ENCODE measurements at regions not wholly inside any gene's neighbourhood (a gene's known extent, or its start where the extent isn't known, plus 50 kb on each side); places are given as distances from the start of the nearest gene placed in this dataset.

DNA sequence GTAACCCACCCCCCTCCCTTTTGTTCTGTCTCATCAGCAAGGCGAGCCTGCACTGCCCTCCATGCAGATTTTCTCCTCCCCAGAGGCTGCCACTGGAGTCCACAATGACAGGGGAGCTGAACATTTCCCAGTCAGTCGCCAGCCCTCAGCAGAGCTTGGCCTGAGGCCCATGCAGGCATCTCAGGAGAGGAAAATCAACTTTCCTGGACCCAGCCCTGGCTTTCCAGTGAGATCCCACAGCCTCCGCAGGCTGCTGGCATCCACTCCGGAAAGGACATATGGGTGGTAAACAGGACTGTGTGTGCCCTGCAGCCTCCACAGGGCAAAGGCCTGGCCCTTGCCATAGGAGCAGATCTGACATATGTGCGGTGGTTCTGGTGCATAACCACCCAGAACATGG lies 253.8 kb downstream of the TNS1 start:
- CTCF ChIA-PET: no interaction called here
- no peak overlapping the region for H3K4me3 ChIP-seq (ENCODE audit: control insufficient read depth in 1 of 2, extremely low read depth in 1 of 2, low read length in 1 of 2)
- no peaks in the 10 kb centered on the region for H3K9me3 ChIP-seq
- Mint-ChIP-seq H3K4me3 (no peak overlapping the region), H3K27ac (no peak overlapping the region), H3K4me1 (peaks cover 0 to 7% (median 0%) of the 10 kb centered on the region in 3 donors), H3K27me3 (peaks cover 2 to 5% of the 10 kb centered on the region in 2 donors), H3K9me3 (no peaks in the 10 kb centered on the region), H3K36me3 (no peaks in the 10 kb centered on the region)
- peaks cover 0 to 5% of the 10 kb centered on the region in 2 experiments for H3K27me3 ChIP-seq (replicated peaks in 1 of 2; ENCODE audit: control insufficient read depth in 2 of 2, extremely low read depth in 1 of 2, insufficient read depth in 2 of 2, low read length in 1 of 2)
- POLR2A ChIA-PET: no interaction called here
- no peak for DNase-seq
- WGBS (ENCODE audit: insufficient coverage): 69% methylated on average over 4 of the region's 5 CpGs
- no peaks in the 10 kb centered on the region for H3K36me3 ChIP-seq (ENCODE audit: control insufficient read depth in 2 of 2, extremely low read depth in 1 of 2, insufficient read depth in 1 of 2, low read length in 1 of 2)
- no peak for ATAC-seq (replicated peaks in 1 of 4)
- H3K27ac ChIP-seq (ENCODE audit: low read length): no peak overlapping the region
- no peaks in the 10 kb centered on the region for H3K4me1 ChIP-seq (ENCODE audit: control insufficient read depth in 1 of 2, extremely low read depth in 1 of 2, insufficient read depth in 2 of 2, low read length in 2 of 2)

DNA sequence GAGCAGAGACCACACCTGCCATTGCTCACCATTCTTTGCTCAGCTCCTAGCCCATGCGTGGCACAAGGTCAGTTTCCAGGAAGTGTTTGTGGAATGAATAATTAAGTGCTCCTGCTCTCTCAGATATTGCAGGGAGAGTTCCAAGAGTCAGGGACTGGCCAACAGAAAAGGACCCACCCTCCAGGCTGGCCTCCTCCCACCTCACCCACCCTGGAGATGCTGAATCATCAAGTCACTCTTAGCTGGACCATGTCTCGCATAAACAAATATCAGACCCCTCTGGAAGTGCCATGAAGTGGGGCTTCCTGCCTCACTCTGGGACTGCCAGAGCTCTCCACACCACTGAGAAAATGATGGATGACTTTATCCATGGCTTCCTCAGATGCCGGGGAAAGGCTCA lies 256.0 kb downstream of the TNS1 start:
- Mint-ChIP-seq H3K27ac (no peak overlapping the region), H3K27me3 (peaks cover 0 to 5% of the 10 kb centered on the region in 2 donors), H3K9me3 (no peaks in the 10 kb centered on the region), H3K4me3 (no peak overlapping the region), H3K4me1 (peaks cover 0 to 2% (median 0%) of the 10 kb centered on the region in 3 donors), H3K36me3 (no peaks in the 10 kb centered on the region)
- DNase-seq (no peak), ATAC-seq (replicated peaks in 1 of 4) (no peak)
- Histone ChIP-seq H3K9me3 (no peaks in the 10 kb centered on the region), H3K4me1 (ENCODE audit: control insufficient read depth in 1 of 2, extremely low read depth in 1 of 2, insufficient read depth in 2 of 2, low read length in 2 of 2) (no peaks in the 10 kb centered on the region), H3K27me3 (replicated peaks in 1 of 2; ENCODE audit: control insufficient read depth in 2 of 2, extremely low read depth in 1 of 2, insufficient read depth in 2 of 2, low read length in 1 of 2) (no peaks in the 10 kb centered on the region), H3K27ac (ENCODE audit: low read length) (no peak overlapping the region), H3K36me3 (ENCODE audit: control insufficient read depth in 2 of 2, extremely low read depth in 1 of 2, insufficient read depth in 1 of 2, low read length in 1 of 2) (no peaks in the 10 kb centered on the region), H3K4me3 (ENCODE audit: control insufficient read depth in 1 of 2, extremely low read depth in 1 of 2, low read length in 1 of 2) (no peak overlapping the region)
- CTCF ChIA-PET: interaction anchor here in 1 of 2 donors (0.6 to 0.7 kb wide), 2 partner anchors 934 to 1028 kb away, joined by 3 to 5 read pairs; no protein-coding TSS in a partner anchor
- POLR2A ChIA-PET: no interaction called here
- WGBS (ENCODE audit: insufficient coverage): 75% methylated on average over 1 of the region's 3 CpGs

DNA sequence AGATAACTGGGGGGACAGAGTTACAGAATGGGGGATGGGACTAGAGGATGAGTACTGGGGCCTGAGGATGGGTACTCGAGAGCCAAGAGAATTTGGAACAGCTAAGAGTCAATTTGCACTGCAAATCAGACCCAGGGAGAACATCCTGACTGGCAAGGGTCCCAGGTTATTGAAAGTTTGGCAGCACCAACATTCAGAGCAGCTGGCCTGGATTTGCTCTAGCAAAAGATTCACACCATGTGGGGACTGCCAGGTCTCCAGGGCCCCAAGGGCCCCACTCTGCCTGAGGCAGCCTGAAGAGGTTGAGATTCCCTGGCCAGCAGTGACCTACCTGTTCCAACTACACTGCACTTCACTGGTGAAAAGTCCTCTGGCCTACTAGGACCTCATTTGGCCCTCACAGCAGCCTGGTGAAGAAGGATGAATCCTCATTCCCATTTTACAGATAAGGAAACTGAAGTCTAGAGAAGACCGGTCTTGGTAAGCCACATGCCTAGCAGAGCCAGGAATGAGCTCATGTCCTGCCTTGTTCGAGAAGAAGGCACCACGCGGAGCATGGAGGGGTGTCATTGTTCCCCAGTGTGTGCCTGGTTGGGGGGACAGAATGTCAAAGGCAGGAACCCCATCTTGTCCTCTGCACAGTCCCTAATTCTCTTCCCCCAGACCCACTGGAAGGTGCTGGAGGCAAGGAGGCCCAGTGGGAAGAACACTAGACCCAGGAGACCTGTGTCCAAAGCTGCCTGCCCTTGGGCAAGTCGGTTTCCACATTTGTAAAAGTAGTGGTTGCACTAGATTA lies 258.6 kb downstream of the TNS1 start:
- no peaks in the 10 kb centered on the region for H3K4me1 ChIP-seq (ENCODE audit: control insufficient read depth in 1 of 2, extremely low read depth in 1 of 2, insufficient read depth in 2 of 2, low read length in 2 of 2)
- ChIA-PET POLR2A (no interaction called here), CTCF (no interaction called here)
- H3K27me3 ChIP-seq (replicated peaks in 1 of 2; ENCODE audit: control insufficient read depth in 2 of 2, extremely low read depth in 1 of 2, insufficient read depth in 2 of 2, low read length in 1 of 2): peaks cover 0 to 4% of the 10 kb centered on the region in 2 experiments
- DNase-seq: no peak
- Mint-ChIP-seq H3K27ac (no peak overlapping the region), H3K4me3 (no peak overlapping the region), H3K4me1 (no peaks in the 10 kb centered on the region), H3K27me3 (no peaks in the 10 kb centered on the region), H3K36me3 (no peaks in the 10 kb centered on the region), H3K9me3 (no peaks in the 10 kb centered on the region)
- no peak overlapping the region for H3K4me3 ChIP-seq (ENCODE audit: control insufficient read depth in 1 of 2, extremely low read depth in 1 of 2, low read length in 1 of 2)
- H3K36me3 ChIP-seq (ENCODE audit: control insufficient read depth in 2 of 2, extremely low read depth in 1 of 2, insufficient read depth in 1 of 2, low read length in 1 of 2): no peaks in the 10 kb centered on the region
- no peak for ATAC-seq (replicated peaks in 1 of 4)
- no peak overlapping the region for H3K27ac ChIP-seq (ENCODE audit: low read length)
- H3K9me3 ChIP-seq: no peaks in the 10 kb centered on the region
- WGBS (ENCODE audit: insufficient coverage): 93% methylated on average over 4 of the region's 6 CpGs

- ATAC-seq (replicated peaks in 1 of 4): no peak
- no peaks in the 10 kb centered on the region for H3K9me3 Mint-ChIP-seq
Observed at GRCh38 chr2:217743407-217743806, 259.4 kb downstream of the TNS1 start.

GRCh38 chr2:217742841-217743240 lies 260.0 kb downstream of the TNS1 start:
- H3K4me3 ChIP-seq (ENCODE audit: control insufficient read depth in 1 of 2, extremely low read depth in 1 of 2, low read length in 1 of 2): no peak overlapping the region
- CTCF ChIA-PET: no interaction called here
- peaks cover 0 to 4% of the 10 kb centered on the region in 2 experiments for H3K27me3 ChIP-seq (replicated peaks in 1 of 2; ENCODE audit: control insufficient read depth in 2 of 2, extremely low read depth in 1 of 2, insufficient read depth in 2 of 2, low read length in 1 of 2)
- POLR2A ChIA-PET: no interaction called here
- no peaks in the 10 kb centered on the region for H3K4me1 ChIP-seq (ENCODE audit: control insufficient read depth in 1 of 2, extremely low read depth in 1 of 2, insufficient read depth in 2 of 2, low read length in 2 of 2)
- no peak overlapping the region for H3K4me3 Mint-ChIP-seq
- H3K27ac ChIP-seq (ENCODE audit: low read length): no peak overlapping the region
- no peaks in the 10 kb centered on the region for H3K9me3 ChIP-seq
- H3K27ac Mint-ChIP-seq: no peak overlapping the region
- no peaks in the 10 kb centered on the region for H3K36me3 Mint-ChIP-seq
- H3K27me3 Mint-ChIP-seq: no peaks in the 10 kb centered on the region
- 94% methylated on average over 2 of the region's 5 CpGs for WGBS (ENCODE audit: insufficient coverage)
- no peaks in the 10 kb centered on the region for H3K4me1 Mint-ChIP-seq
- no peaks in the 10 kb centered on the region for H3K36me3 ChIP-seq (ENCODE audit: control insufficient read depth in 2 of 2, extremely low read depth in 1 of 2, insufficient read depth in 1 of 2, low read length in 1 of 2)
- no peak for DNase-seq
- no peak for ATAC-seq (replicated peaks in 1 of 4)
- no peaks in the 10 kb centered on the region for H3K9me3 Mint-ChIP-seq

More at GRCh38 chr2:217743407-217743806, 259.4 kb downstream of the TNS1 start:
- Mint-ChIP-seq H3K4me3 (no peak overlapping the region), H3K4me1 (no peaks in the 10 kb centered on the region), H3K36me3 (no peaks in the 10 kb centered on the region), H3K27me3 (no peaks in the 10 kb centered on the region), H3K27ac (no peak overlapping the region)
- H3K27ac ChIP-seq (ENCODE audit: low read length): no peak overlapping the region
- POLR2A ChIA-PET: no interaction called here
- no peaks in the 10 kb centered on the region for H3K9me3 ChIP-seq
- no peak for DNase-seq
- peaks cover 0 to 4% of the 10 kb centered on the region in 2 experiments for H3K27me3 ChIP-seq (replicated peaks in 1 of 2; ENCODE audit: control insufficient read depth in 2 of 2, extremely low read depth in 1 of 2, insufficient read depth in 2 of 2, low read length in 1 of 2)
- H3K4me1 ChIP-seq (ENCODE audit: control insufficient read depth in 1 of 2, extremely low read depth in 1 of 2, insufficient read depth in 2 of 2, low read length in 2 of 2): no peaks in the 10 kb centered on the region
- no peaks in the 10 kb centered on the region for H3K36me3 ChIP-seq (ENCODE audit: control insufficient read depth in 2 of 2, extremely low read depth in 1 of 2, insufficient read depth in 1 of 2, low read length in 1 of 2)
- 89% methylated on average over 1 of the region's 2 CpGs for WGBS (ENCODE audit: insufficient coverage)
- CTCF ChIA-PET: no interaction called here
- H3K4me3 ChIP-seq (ENCODE audit: control insufficient read depth in 1 of 2, extremely low read depth in 1 of 2, low read length in 1 of 2): no peak overlapping the region

DNA sequence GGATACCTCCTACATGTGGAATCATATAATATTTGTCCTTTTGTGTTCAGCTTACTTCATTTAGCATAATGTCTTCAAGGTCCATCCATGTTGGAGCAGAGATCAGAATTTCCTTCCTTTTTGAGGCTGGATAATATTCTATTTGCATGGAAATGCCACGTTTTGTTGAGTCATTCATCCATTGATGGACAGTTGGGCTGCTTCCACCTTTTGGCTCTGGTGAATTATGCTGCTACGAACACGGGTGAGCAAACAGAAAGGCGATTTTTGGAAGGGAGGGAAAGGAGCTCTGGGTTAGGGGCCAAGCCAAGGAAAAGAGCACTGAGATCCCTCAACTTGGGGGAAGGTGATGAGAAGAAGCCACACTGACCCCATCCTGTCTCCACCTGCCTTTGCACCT lies 260.5 kb downstream of the TNS1 start:
- WGBS (ENCODE audit: insufficient coverage): 78% methylated on average over 2 of the region's 4 CpGs
- Mint-ChIP-seq H3K9me3 (no peaks in the 10 kb centered on the region), H3K27ac (no peak overlapping the region), H3K27me3 (no peaks in the 10 kb centered on the region), H3K36me3 (no peaks in the 10 kb centered on the region), H3K4me1 (no peaks in the 10 kb centered on the region), H3K4me3 (no peak overlapping the region)
- Histone ChIP-seq H3K4me1 (ENCODE audit: control insufficient read depth in 1 of 2, extremely low read depth in 1 of 2, insufficient read depth in 2 of 2, low read length in 2 of 2) (no peaks in the 10 kb centered on the region), H3K36me3 (ENCODE audit: control insufficient read depth in 2 of 2, extremely low read depth in 1 of 2, insufficient read depth in 1 of 2, low read length in 1 of 2) (no peaks in the 10 kb centered on the region), H3K27me3 (replicated peaks in 1 of 2; ENCODE audit: control insufficient read depth in 2 of 2, extremely low read depth in 1 of 2, insufficient read depth in 2 of 2, low read length in 1 of 2) (peaks cover 0 to 6% of the 10 kb centered on the region in 2 experiments), H3K9me3 (no peaks in the 10 kb centered on the region), H3K27ac (ENCODE audit: low read length) (no peak overlapping the region), H3K4me3 (ENCODE audit: control insufficient read depth in 1 of 2, extremely low read depth in 1 of 2, low read length in 1 of 2) (no peak overlapping the region)
- ChIA-PET POLR2A (no interaction called here), CTCF (no interaction called here)
- DNase-seq (no peak), ATAC-seq (replicated peaks in 1 of 4) (no peak)
